A549 (cell line): ENCODE measurements at regions not wholly inside any gene's neighbourhood (a gene's known extent, or its start where the extent isn't known, plus 50 kb on each side); places are given as distances from the start of the nearest gene placed in this dataset.

Experiments used
- ATAC-seq, 2 experiments: fragments of 200-7000 bp in 1 of 2; fragments of >200 bp in 1 of 2; cut with Nextera tagmentation in 1 of 2; cut with Tn5 transposase in 1 of 2; 3 replicates each; pipeline versions ENCODE4 v1.8.0 to v1.9.1; 2018 to 2020; ENCODE audit warnings: mild to moderate bottlenecking in 1 of 2, moderate library complexity in 1 of 2
- CTCF ChIA-PET: fragments of 300-600 bp; sonication (Branson Sonifier 250); formaldehyde crosslinking; extraction: SDS; loops from one replicate; lab custom pipeline; 2021; ENCODE audit warnings: antibody characterized with exemption, inconsistent platforms; lab: Yijun Ruan, JAX
- POLR2A ChIA-PET: fragments of 350-600 bp; formaldehyde crosslinking; extraction: SDS; loops from one replicate; lab custom pipeline; 2021; ENCODE audit warnings: antibody characterized with exemption, inconsistent platforms; lab: Yijun Ruan, JAX
- DNase-seq, 2 experiments: peaks; one replicate each; pipeline versions ENCODE4 v3.0.0 to v3.0.0-alpha.2; 2011 to 2016; ENCODE audit warnings: low read depth in 1 of 2, low spot score in 1 of 2
- FAIRE-seq: peaks from 2 replicates; lab custom pipeline; 2011; peaks lifted over from hg19 to GRCh38; lab: Jason Lieb, UNC
- H3K27ac ChIP-seq, 2 experiments: fragments of >200 bp; sonication (Bioruptor Twin); formaldehyde crosslinking; 3 replicates each; pipeline ENCODE4 v1.5.1; 2016 to 2017
- H3K4me1 ChIP-seq: fragments of >200 bp; sonication (Bioruptor Twin); formaldehyde crosslinking; 3 replicates; pipeline ENCODE4 v1.6.1; 2016
- H3K4me2 ChIP-seq: fragments of >200 bp; sonication (Bioruptor Twin); formaldehyde crosslinking; 3 replicates; pipeline ENCODE4 v1.6.1; 2016
- H3K4me3 ChIP-seq: fragments of >200 bp; sonication (Bioruptor Twin); formaldehyde crosslinking; 3 replicates; pipeline ENCODE4 v1.5.1; 2016
- H3K9me3 ChIP-seq: fragments of >200 bp; sonication (Bioruptor Twin); formaldehyde crosslinking; 3 replicates; pipeline ENCODE4 v1.6.1; 2016
- BHLHE40 ChIP-seq: IDR thresholded peaks from 2 replicates; pipeline ENCODE4 v1.6.1; 2012; ENCODE audit warnings: low read depth, low read length, inconsistent platforms
- CBX8 ChIP-seq: fragments of 200-600 bp; sonication (generic); IDR thresholded peaks from 2 replicates; pipeline ENCODE4 v1.6.1; 2016
- CEBPB ChIP-seq, 2 experiments: fragments of >200 bp in 1 of 2; sonication (Bioruptor Twin) in 1 of 2; formaldehyde crosslinking in 1 of 2; IDR thresholded peaks; 2 replicates each; pipeline ENCODE4 v1.6.1; 2012 to 2016
- CHD2 ChIP-seq: fragments of 150-350 bp; IDR thresholded peaks from 2 replicates; pipeline ENCODE4 v1.6.1; 2014; ENCODE audit warnings: low read length; ENCODE audit not compliant: partially characterized antibody
- CHD4 ChIP-seq: fragments of 200-600 bp; sonication (generic); IDR thresholded peaks from 2 replicates; pipeline ENCODE4 v1.6.1; 2016; ENCODE audit warnings: antibody characterized with exemption, mild to moderate bottlenecking, borderline replicate concordance
- EP300 ChIP-seq, 2 experiments: fragments of >200 bp; sonication (Bioruptor Twin); formaldehyde crosslinking; IDR thresholded peaks; 2 replicates in 1 of 2; 3 replicates in 1 of 2; pipeline ENCODE4 v1.6.1; 2016 to 2017
- FOSL2 ChIP-seq, 2 experiments: fragments of 450-650 bp in 1 of 2; fragments of >200 bp in 1 of 2; sonication (Bioruptor Twin) in 1 of 2; formaldehyde crosslinking; IDR thresholded peaks; 2 replicates each; pipeline versions ENCODE4 v1.5.0 to v1.6.1; 2016 to 2020; ENCODE audit warnings: mild to moderate bottlenecking in 1 of 2, moderate library complexity in 1 of 2
- GATA3 ChIP-seq: IDR thresholded peaks from 2 replicates; pipeline ENCODE4 v1.6.1; 2012; ENCODE audit warnings: borderline replicate concordance
- HOXA7 ChIP-seq: fragments of 250-450 bp; sonication (Bioruptor Pico); IDR thresholded peaks from 2 replicates; pipeline ENCODE4 v1.5.0; 2020; ENCODE audit warnings: mild to moderate bottlenecking, moderate library complexity
- HOXB5 ChIP-seq: fragments of 250-450 bp; sonication (Bioruptor Pico); IDR thresholded peaks from 2 replicates; pipeline ENCODE4 v1.5.0; 2020; ENCODE audit warnings: mild to moderate bottlenecking, moderate library complexity
- KDM5A ChIP-seq: fragments of 200-600 bp; sonication (generic); IDR thresholded peaks from 2 replicates; pipeline ENCODE4 v1.6.1; 2016; ENCODE audit warnings: antibody characterized with exemption, mild to moderate bottlenecking
- NPAS2 ChIP-seq: fragments of 250-450 bp; sonication (Bioruptor Pico); IDR thresholded peaks from 2 replicates; pipeline ENCODE4 v1.8.0; 2022; ENCODE audit warnings: mild to moderate bottlenecking, moderate library complexity, borderline replicate concordance
- PHF8 ChIP-seq: fragments of 200-600 bp; sonication (generic); IDR thresholded peaks from 2 replicates; pipeline ENCODE4 v1.6.1; 2016; ENCODE audit warnings: low read depth, mild to moderate bottlenecking, antibody characterized with exemption, moderate library complexity, borderline replicate concordance
- POLR2A ChIP-seq: IDR thresholded peaks from 2 replicates; pipeline ENCODE4 v1.6.1; 2012; ENCODE audit warnings: mild to moderate bottlenecking, low read length
- POLR2AphosphoS2 ChIP-seq: conservative IDR thresholded peaks from 2 replicates; pipeline ENCODE4 v1.6.1; 2012; ENCODE audit warnings: low read length, improper control_type of control experiment, inconsistent platforms
- RARB ChIP-seq: fragments of 250-450 bp; sonication (Bioruptor Pico); IDR thresholded peaks from 2 replicates; pipeline ENCODE4 v1.8.0; 2021; ENCODE audit warnings: mild to moderate bottlenecking, moderate library complexity
- RNF2 ChIP-seq: fragments of 200-600 bp; sonication (generic); IDR thresholded peaks from 2 replicates; pipeline ENCODE4 v1.6.1; 2016; ENCODE audit warnings: low read depth, mild to moderate bottlenecking, antibody characterized with exemption, moderate library complexity, borderline replicate concordance
- TP53 ChIP-seq: fragments of 250-450 bp; sonication (Bioruptor Pico); IDR thresholded peaks from 2 replicates; pipeline ENCODE4 v1.5.0; 2021; ENCODE audit warnings: mild to moderate bottlenecking, moderate library complexity
- WGBS: methylation state at CpG from one replicate; pipeline ENCODE4 v1.1.6; 2017; ENCODE audit errors: missing lambda C conversion rate; 5-methylcytosine and 5-hydroxymethylcytosine counted together
- TF ChIP-seq, protein P1 (sequence below): fragments of >200 bp; sonication (Bioruptor Twin); formaldehyde crosslinking; IDR thresholded peaks from 3 replicates; pipeline ENCODE4 v1.6.1; 2016
- TF ChIP-seq, protein P2 (sequence below): IDR thresholded peaks from 2 replicates; pipeline ENCODE4 v1.6.1; 2012
- TF ChIP-seq, protein P3 (sequence below): IDR thresholded peaks from 2 replicates; pipeline ENCODE4 v1.6.1; 2012
- TF ChIP-seq, protein P4 (sequence below): fragments of 150-350 bp; IDR thresholded peaks from 2 replicates; pipeline ENCODE4 v1.6.1; 2014; ENCODE audit warnings: low read depth, mild to moderate bottlenecking, low read length
- TF ChIP-seq, protein P5 (sequence below): fragments of >200 bp; sonication (Bioruptor Twin); formaldehyde crosslinking; IDR thresholded peaks from 3 replicates; pipeline ENCODE4 v1.5.1; 2016

DNA sequence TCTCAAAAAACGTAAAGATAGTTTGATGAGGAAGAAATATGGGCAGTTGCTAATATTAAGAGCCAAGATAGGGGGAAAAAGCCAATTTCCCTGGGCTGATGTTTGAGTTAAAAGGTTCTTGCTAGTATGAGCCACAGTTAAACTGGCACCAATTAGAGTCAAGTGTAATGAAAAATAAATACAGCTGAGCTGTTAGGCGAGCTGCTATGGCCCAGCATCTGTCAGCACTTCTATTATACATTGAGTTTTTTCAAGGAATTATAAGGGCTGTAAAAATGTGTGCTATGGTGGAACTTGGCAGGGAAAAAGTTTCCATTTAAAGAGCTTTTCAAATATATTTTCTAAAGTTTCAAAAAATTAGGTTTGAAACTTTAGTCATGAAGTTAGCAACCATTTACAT, 279.6 kb downstream of the CYRIA start (continued):
- TF ChIP-seq HOXB5 (CRISPR knock-in tag) = no peak
- TF ChIP-seq, all 56 proteins: peak for 0

DNA sequence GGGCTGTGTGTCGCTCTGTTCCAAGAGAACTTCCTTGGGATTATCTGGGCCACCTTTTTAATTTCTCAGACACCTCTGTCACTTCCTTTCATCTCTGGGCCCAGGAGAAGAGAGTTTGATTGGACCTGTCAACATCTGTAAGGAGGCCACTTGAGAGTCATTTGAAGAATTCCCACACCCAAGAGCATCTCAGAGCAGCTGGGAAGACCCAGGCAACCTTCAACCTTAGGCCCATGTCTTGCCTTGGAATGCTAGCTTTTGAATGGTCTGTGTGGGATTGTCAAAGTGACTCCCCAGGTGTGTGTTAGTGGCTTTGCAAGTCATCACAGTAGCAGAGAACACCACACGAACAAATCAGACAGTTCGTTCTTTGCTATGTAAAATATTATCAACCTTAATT, 280.3 kb downstream of the CYRIA start:
- FAIRE-seq (no peak), DNase-seq (no peak), ATAC-seq (no peak)
- 10% methylated on average over 3 of the region's 3 CpGs for WGBS
- Histone ChIP-seq H3K4me2 (no peak overlapping the region), H3K4me3 (no peak overlapping the region), H3K9me3 (no peaks in the 10 kb centered on the region), H3K4me1 (no peaks in the 10 kb centered on the region), H3K27ac (no peak overlapping the region)
- POLR2A ChIA-PET = no interaction called here
- CTCF ChIA-PET = no interaction called here
- TF ChIP-seq POLR2AphosphoS2 = no peak
- TF ChIP-seq KDM5A = no peak
- no peak for TF ChIP-seq NPAS2 (CRISPR knock-in tag)
- TF ChIP-seq CHD2 = no peak
- no peak for TF ChIP-seq EP300 (IDR thresholded peaks at IDR 0.05)
- TF ChIP-seq CBX8 = no peak
- TF ChIP-seq, protein P1, sequence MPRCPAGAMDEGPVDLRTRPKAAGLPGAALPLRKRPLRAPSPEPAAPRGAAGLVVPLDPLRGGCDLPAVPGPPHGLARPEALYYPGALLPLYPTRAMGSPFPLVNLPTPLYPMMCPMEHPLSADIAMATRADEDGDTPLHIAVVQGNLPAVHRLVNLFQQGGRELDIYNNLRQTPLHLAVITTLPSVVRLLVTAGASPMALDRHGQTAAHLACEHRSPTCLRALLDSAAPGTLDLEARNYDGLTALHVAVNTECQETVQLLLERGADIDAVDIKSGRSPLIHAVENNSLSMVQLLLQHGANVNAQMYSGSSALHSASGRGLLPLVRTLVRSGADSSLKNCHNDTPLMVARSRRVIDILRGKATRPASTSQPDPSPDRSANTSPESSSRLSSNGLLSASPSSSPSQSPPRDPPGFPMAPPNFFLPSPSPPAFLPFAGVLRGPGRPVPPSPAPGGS = no peak
- TF ChIP-seq, protein P2, sequence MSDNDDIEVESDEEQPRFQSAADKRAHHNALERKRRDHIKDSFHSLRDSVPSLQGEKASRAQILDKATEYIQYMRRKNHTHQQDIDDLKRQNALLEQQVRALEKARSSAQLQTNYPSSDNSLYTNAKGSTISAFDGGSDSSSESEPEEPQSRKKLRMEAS = no peak
- no peak for TF ChIP-seq GATA3
- TF ChIP-seq FOSL2 (IDR thresholded peaks at IDR 0.05) = no peak
- no peak for TF ChIP-seq FOSL2 (CRISPR knock-in tag; IDR thresholded peaks at IDR 0.05)
- no peak for TF ChIP-seq TP53 (CRISPR knock-in tag)
- TF ChIP-seq POLR2A = no peak
- TF ChIP-seq CEBPB (IDR thresholded peaks at IDR 0.05) = no peak
- no peak for TF ChIP-seq PHF8
- TF ChIP-seq BHLHE40 = no peak
- TF ChIP-seq CHD4 = no peak
- TF ChIP-seq, protein P3, sequence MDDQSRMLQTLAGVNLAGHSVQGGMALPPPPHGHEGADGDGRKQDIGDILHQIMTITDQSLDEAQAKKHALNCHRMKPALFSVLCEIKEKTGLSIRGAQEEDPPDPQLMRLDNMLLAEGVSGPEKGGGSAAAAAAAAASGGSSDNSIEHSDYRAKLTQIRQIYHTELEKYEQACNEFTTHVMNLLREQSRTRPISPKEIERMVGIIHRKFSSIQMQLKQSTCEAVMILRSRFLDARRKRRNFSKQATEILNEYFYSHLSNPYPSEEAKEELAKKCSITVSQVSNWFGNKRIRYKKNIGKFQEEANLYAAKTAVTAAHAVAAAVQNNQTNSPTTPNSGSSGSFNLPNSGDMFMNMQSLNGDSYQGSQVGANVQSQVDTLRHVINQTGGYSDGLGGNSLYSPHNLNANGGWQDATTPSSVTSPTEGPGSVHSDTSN = no peak
- TF ChIP-seq, protein P4, sequence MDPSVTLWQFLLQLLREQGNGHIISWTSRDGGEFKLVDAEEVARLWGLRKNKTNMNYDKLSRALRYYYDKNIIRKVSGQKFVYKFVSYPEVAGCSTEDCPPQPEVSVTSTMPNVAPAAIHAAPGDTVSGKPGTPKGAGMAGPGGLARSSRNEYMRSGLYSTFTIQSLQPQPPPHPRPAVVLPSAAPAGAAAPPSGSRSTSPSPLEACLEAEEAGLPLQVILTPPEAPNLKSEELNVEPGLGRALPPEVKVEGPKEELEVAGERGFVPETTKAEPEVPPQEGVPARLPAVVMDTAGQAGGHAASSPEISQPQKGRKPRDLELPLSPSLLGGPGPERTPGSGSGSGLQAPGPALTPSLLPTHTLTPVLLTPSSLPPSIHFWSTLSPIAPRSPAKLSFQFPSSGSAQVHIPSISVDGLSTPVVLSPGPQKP = no peak

DNA sequence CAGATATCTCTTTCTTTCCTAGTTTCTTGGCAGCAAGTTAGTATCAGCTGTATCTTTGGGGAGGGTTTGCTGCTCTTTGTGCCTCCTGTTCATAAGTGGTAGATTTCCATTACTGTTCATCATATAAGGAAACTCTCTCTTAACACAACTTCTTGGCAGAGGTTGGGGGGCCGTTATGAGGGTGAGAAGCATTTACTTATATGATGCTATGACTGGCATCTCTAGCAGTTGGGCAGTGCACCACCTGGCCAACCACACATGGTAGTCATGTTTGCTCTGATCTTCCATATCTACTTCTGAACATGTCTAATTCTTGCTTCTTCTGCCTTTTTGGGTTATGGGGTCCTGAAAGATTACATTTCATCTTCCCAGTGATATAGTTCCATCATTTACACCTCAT, 282.2 kb downstream of the CYRIA start:
- Histone ChIP-seq H3K4me1 (no peaks in the 10 kb centered on the region), H3K27ac (no peak overlapping the region), H3K4me2 (no peak overlapping the region), H3K9me3 (no peaks in the 10 kb centered on the region), H3K4me3 (no peak overlapping the region)
- FAIRE-seq = no peak
- ChIA-PET POLR2A (no interaction called here), CTCF (interaction anchor here (0.6 kb wide), 1 partner anchor 25 kb away, joined by 3 read pairs; no protein-coding TSS in a partner anchor)
- WGBS = 0% methylated on average over 1 of the region's 1 CpG
- no peak for DNase-seq
- no peak for TF ChIP-seq BHLHE40
- TF ChIP-seq NPAS2 (CRISPR knock-in tag) = no peak
- TF ChIP-seq RNF2 = no peak
- no peak for TF ChIP-seq RARB (CRISPR knock-in tag)
- TF ChIP-seq CHD2 = no peak
- no peak for TF ChIP-seq HOXA7
- TF ChIP-seq, protein P1 = no peak
- TF ChIP-seq, protein P5, sequence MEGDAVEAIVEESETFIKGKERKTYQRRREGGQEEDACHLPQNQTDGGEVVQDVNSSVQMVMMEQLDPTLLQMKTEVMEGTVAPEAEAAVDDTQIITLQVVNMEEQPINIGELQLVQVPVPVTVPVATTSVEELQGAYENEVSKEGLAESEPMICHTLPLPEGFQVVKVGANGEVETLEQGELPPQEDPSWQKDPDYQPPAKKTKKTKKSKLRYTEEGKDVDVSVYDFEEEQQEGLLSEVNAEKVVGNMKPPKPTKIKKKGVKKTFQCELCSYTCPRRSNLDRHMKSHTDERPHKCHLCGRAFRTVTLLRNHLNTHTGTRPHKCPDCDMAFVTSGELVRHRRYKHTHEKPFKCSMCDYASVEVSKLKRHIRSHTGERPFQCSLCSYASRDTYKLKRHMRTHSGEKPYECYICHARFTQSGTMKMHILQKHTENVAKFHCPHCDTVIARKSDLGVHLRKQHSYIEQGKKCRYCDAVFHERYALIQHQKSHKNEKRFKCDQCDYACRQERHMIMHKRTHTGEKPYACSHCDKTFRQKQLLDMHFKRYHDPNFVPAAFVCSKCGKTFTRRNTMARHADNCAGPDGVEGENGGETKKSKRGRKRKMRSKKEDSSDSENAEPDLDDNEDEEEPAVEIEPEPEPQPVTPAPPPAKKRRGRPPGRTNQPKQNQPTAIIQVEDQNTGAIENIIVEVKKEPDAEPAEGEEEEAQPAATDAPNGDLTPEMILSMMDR = no peak
- ATAC-seq = no peak
